Fibroblast of lung (primary cell): ENCODE measurements at regions not wholly inside any gene's neighbourhood (a gene's known extent, or its start where the extent isn't known, plus 50 kb on each side); places are given as distances from the start of the nearest gene placed in this dataset.

ENCODE experiments used
- DNase-seq, 2 donors: peaks; one replicate each; pipeline versions ENCODE4 v3.0.0 to v3.0.0-alpha.2; 2010; ENCODE audit warnings: low read depth in 2 of 2
- H2AFZ ChIP-seq: 2 replicates; pipeline ENCODE4 v1.5.1; 2012; ENCODE audit warnings: low read length, control low read depth, inconsistent platforms
- H3K27ac ChIP-seq: 2 replicates; pipeline ENCODE4 v1.5.1; 2011; ENCODE audit warnings: low read length, control low read depth; ENCODE audit not compliant: insufficient read depth
- H3K27me3 ChIP-seq: 2 replicates; pipeline ENCODE4 v1.5.1; 2011; ENCODE audit warnings: mild to moderate bottlenecking, low read length; ENCODE audit not compliant: control insufficient read depth, insufficient read depth
- H3K36me3 ChIP-seq: 2 replicates; pipeline ENCODE4 v1.5.1; 2011; ENCODE audit warnings: low read length; ENCODE audit not compliant: control insufficient read depth, insufficient read depth
- H3K4me1 ChIP-seq: 2 replicates; pipeline ENCODE4 v1.5.1; 2011; ENCODE audit warnings: low read length; ENCODE audit not compliant: control insufficient read depth, insufficient read depth; ENCODE audit errors: extremely low read depth
- H3K4me2 ChIP-seq: 2 replicates; pipeline ENCODE4 v1.5.1; 2011; ENCODE audit warnings: low read length, control low read depth; ENCODE audit not compliant: insufficient read depth; ENCODE audit errors: extremely low read depth
- H3K4me3 ChIP-seq, 4 experiments: fragments of 200-600 bp in 1 of 4; sonication (generic) in 1 of 4; replicated peaks in 1 of 4; 2 replicates each; pipeline ENCODE4 v1.5.1; 2011 to 2016; ENCODE audit warnings: low read length in 4 of 4, low read depth in 3 of 4, mild to moderate bottlenecking in 3 of 4, control low read depth in 2 of 4, inconsistent platforms in 1 of 4, mixed read lengths in 1 of 4; ENCODE audit not compliant: insufficient read depth in 1 of 4; ENCODE audit errors: control extremely low read depth in 1 of 4
- H3K79me2 ChIP-seq: 2 replicates; pipeline ENCODE4 v1.5.1; 2012; ENCODE audit warnings: mild to moderate bottlenecking, low read length, inconsistent platforms; ENCODE audit not compliant: control insufficient read depth, insufficient read depth
- H3K9ac ChIP-seq: 2 replicates; pipeline ENCODE4 v1.5.1; 2011; ENCODE audit warnings: mild to moderate bottlenecking, low read length, control low read depth; ENCODE audit not compliant: insufficient read depth
- H3K9me3 ChIP-seq: 2 replicates; pipeline ENCODE4 v1.5.1; 2012; ENCODE audit warnings: low read depth, low read length; ENCODE audit not compliant: control insufficient read depth, insufficient read depth
- H4K20me1 ChIP-seq: 2 replicates; pipeline ENCODE4 v1.5.1; 2011; ENCODE audit warnings: low read length; ENCODE audit not compliant: control insufficient read depth, insufficient read depth; ENCODE audit errors: extremely low read depth
- CTCF ChIP-seq, 2 donors: IDR thresholded peaks in 1 of 2; conservative IDR thresholded peaks in 1 of 2; 1 replicate in 1 of 2; 2 replicates in 1 of 2; pipeline ENCODE4 v1.5.1; 2011 to 2012; ENCODE audit warnings: low read length in 2 of 2, control low read depth in 1 of 2, inconsistent platforms in 1 of 2, low read depth in 1 of 2, mild to moderate bottlenecking in 1 of 2
- EZH2 ChIP-seq: IDR thresholded peaks from 2 replicates; pipeline ENCODE4 v1.5.1; 2012; ENCODE audit warnings: low read length, control low read depth, mild to moderate bottlenecking; ENCODE audit errors: missing control alignments

- no peaks in the 10 kb centered on the region for H3K79me2 ChIP-seq
- H3K4me2 ChIP-seq = no peak overlapping the region
- no peaks in the 10 kb centered on the region for H3K36me3 ChIP-seq
- no peaks in the 10 kb centered on the region for H3K27me3 ChIP-seq
- no peak overlapping the region for H3K4me3 ChIP-seq
- no peak for DNase-seq
- no peaks in the 10 kb centered on the region for H3K4me1 ChIP-seq
- H4K20me1 ChIP-seq = no peaks in the 10 kb centered on the region
- TF ChIP-seq EZH2 (no peak), CTCF (conservative IDR thresholded peaks at IDR 0.05 in 1 of 2, IDR thresholded peaks at IDR 0.05 in 1 of 2; ENCODE audit: low read depth in 1 of 2, low read length in 2 of 2) (no peak)
- H2AFZ ChIP-seq = no peak overlapping the region
- no peak overlapping the region for H3K9ac ChIP-seq
- H3K9me3 ChIP-seq = no peaks in the 10 kb centered on the region
- H3K27ac ChIP-seq = no peak overlapping the region
Measured at GRCh38 chr15:26372706-26373105, 400.2 kb downstream of the GABRB3 start.

- no peaks in the 10 kb centered on the region for H3K79me2 ChIP-seq
- H3K9ac ChIP-seq = no peak overlapping the region
- no peak overlapping the region for H3K4me3 ChIP-seq
- no peaks in the 10 kb centered on the region for H3K9me3 ChIP-seq
- H3K27ac ChIP-seq = no peak overlapping the region
- no peaks in the 10 kb centered on the region for H3K36me3 ChIP-seq
- no peaks in the 10 kb centered on the region for H3K27me3 ChIP-seq
- no peak overlapping the region for H3K4me2 ChIP-seq
- no peaks in the 10 kb centered on the region for H3K4me1 ChIP-seq
- H4K20me1 ChIP-seq = no peaks in the 10 kb centered on the region
- DNase-seq = no peak
- TF ChIP-seq CTCF (conservative IDR thresholded peaks at IDR 0.05 in 1 of 2, IDR thresholded peaks at IDR 0.05 in 1 of 2; ENCODE audit: low read depth in 1 of 2, low read length in 2 of 2) = no peak
- TF ChIP-seq EZH2 = no peak
- H2AFZ ChIP-seq = no peak overlapping the region
Measured at GRCh38 chr15:26365077-26365476, 407.8 kb downstream of the GABRB3 start.

GRCh38 chr15:26359855-26360254 is 413.0 kb downstream of the GABRB3 start:
- no peaks in the 10 kb centered on the region for H4K20me1 ChIP-seq
- no peak for TF ChIP-seq CTCF (conservative IDR thresholded peaks at IDR 0.05 in 1 of 2, IDR thresholded peaks at IDR 0.05 in 1 of 2; ENCODE audit: low read depth in 1 of 2, low read length in 2 of 2)
- no peak for TF ChIP-seq EZH2
- no peaks in the 10 kb centered on the region for H3K27me3 ChIP-seq
- H3K9me3 ChIP-seq = no peaks in the 10 kb centered on the region
- DNase-seq = no peak
- H3K4me1 ChIP-seq = no peaks in the 10 kb centered on the region
- no peaks in the 10 kb centered on the region for H3K36me3 ChIP-seq
- H3K9ac ChIP-seq = no peak overlapping the region
- no peak overlapping the region for H2AFZ ChIP-seq
- no peak overlapping the region for H3K4me2 ChIP-seq
- H3K27ac ChIP-seq = no peak overlapping the region
- no peak overlapping the region for H3K4me3 ChIP-seq
- H3K79me2 ChIP-seq = no peaks in the 10 kb centered on the region
